HG03432 (cell line): ENCODE measurements at regions not wholly inside any gene's neighbourhood (a gene's known extent, or its start where the extent isn't known, plus 50 kb on each side); places are given as distances from the start of the nearest gene placed in this dataset.

Experiments
- ATAC-seq: cut with Tn5 transposase; IDR thresholded peaks from one replicate; pipeline ENCODE4 v1.9.1; 2021; ENCODE audit warnings: mild to moderate bottlenecking, moderate library complexity; ENCODE audit not compliant: unreplicated experiment

DNA sequence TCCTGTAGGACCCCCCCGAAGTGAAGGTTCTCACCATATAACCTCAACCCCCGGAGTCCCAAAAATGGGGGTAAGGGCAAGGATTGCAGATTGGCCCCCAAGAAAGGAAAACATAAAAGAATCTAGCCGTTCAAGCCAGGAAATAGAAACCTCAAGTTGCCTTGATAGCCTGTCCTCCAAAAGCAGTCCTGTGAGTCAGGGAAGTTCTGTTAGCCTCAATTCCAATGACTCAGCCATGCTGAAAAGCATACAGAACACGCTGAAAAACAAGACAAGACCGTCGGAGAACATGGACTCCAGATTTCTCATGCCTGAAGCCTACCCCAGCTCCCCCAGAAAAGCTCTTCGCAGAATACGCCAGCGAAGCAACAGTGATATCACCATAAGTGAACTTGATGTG, 344.2 kb upstream of the RGS6 start:
- ATAC-seq = no peak

DNA sequence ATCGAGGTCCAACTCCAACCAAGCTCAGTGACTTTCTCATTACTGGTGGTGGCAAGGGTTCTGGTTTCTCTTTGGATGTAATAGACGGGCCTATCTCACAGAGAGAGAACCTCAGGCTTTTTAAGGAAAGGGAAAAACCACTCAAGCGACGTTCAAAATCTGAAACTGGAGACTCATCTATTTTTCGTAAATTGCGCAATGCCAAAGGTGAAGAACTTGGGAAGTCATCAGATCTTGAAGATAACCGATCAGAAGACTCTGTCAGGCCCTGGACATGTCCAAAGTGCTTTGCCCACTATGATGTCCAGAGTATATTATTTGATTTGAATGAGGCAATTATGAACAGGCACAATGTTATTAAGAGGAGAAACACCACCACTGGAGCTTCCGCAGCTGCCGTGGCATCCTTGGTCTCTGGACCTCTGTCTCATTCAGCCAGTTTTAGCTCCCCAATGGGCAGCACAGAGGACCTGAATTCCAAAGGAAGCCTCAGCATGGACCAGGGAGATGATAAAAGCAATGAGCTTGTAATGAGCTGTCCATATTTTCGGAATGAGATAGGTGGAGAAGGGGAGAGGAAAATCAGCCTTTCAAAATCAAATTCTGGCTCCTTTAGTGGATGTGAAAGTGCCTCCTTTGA, 343.5 kb upstream of the RGS6 start:
- no peak for ATAC-seq

GRCh38 chr14:71589609-71590008, 342.6 kb upstream of the RGS6 start:
- ATAC-seq = no peak

GRCh38 chr14:71590131-71590530, 342.1 kb upstream of the RGS6 start:
- no peak for ATAC-seq

GRCh38 chr14:71591231-71591630, 341.0 kb upstream of the RGS6 start:
- no peak for ATAC-seq

DNA sequence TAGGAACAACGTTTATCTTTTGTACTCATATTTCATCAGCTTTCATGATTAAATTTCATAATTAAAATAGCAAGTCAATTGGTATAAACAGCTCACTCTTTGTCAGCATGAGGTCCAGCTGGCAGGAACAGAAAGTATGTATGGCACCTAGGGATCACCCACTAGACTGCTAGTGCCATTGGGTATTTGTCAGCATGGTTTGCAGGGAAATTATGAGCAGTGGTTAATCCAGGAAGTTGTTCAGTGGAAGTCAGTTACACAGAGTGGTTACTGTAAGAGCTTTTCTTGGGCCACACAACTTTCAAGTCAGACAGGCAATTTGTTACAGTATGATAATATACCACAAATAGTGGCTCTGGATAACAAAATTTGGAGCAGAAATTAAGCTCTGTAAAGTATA, 340.3 kb upstream of the RGS6 start:
- ATAC-seq = peak; percentile 55

DNA sequence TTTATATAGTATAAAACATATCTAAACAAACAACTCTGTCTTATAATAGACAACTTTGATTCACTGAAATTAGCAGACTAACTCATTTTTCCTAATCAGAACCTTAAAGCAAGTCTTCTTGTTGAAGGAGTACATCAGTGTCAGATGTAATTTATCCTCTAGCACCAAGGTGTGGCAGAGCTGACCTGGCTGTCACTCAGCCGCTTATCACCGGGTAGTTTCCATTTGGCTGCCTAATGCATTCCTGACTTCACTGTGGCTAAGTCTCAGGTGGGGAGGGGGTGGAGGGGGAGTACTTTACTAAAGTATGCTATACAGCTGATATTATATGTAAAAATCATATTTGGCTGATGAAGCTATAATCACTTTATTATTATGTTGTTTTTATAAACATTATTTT, 339.9 kb upstream of the RGS6 start:
- ATAC-seq = no peak

DNA sequence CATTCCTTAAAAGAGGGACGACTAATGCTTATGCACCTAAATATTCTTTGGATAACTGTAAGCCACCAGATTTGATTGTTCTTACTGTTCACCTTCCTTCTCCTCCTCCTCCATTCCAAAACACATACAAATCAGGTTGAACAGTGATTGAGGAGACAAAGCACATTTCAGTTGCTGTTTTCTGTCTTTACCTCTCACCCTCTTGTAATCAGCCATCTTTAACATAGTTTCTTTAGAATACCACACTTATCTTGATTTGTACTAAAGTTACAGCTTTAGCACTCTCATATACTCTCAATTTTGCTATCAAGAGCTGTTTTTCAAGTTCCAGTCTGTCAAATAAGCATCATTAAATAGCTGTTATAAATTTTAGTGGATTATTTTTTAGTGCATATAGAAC, 338.3 kb upstream of the RGS6 start:
- ATAC-seq = no peak

GRCh38 chr14:71594821-71595220, 337.4 kb upstream of the RGS6 start:
- ATAC-seq = no peak

- no peak for ATAC-seq
These were observed 336.8 kb upstream of the RGS6 start for GRCh38 chr14:71595441-71595840.

- peak; percentile 33 for ATAC-seq
These were observed 334.8 kb upstream of the RGS6 start for GRCh38 chr14:71597287-71597920.

DNA sequence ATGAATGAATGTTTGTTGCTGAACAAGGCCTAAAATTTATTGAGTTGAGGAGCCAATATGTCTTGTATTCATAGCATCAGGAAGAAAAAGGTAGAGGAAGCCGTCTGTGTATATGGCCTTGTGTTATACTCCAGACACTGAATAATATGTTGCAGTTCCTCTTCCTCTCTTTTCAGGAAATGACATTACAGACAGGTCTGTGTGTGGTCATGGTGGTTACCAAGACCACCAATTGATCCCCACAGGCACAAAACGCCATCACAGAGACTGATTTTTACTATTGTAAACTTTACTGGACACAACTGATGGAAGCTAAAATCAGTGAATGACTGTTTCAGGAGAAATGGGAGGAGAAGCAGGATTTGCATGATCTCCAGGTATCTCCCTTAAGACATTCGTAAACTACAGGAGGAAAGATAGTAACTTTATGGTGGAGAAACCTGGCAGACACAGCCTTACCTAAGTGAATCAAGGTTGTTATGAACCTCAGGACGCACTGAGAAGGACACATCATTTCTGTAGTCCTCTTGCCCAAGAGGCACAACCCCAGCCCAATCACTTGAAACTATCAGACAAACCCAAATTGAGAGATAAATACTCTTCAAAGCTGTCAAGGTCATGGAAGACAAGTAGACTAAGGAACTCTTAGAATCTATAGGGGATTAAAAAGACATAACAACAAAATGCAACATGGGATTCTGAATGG, 334.1 kb upstream of the RGS6 start:
- peak; percentile 68 for ATAC-seq

DNA sequence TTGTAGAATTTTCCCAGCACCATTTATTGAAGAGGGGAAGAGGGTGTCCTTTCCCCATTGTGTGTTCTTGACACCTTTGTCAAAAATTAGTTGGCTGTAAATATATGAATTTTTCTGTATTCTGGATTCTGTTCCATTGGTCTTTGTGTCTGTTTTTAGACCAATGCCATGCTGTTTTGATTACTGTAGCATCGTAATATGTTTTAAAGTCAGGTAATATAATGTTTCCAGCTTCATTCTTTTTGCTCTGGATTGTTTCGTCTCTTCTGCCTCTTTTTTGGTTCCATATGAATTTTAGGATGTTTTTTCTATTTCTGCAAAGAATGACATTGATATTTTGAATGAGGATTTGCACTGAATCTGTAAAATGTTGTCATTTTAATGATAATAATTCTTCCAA, 331.9 kb upstream of the RGS6 start:
- ATAC-seq = no peak

- ATAC-seq = no peak
These were observed 329.7 kb upstream of the RGS6 start for GRCh38 chr14:71602524-71602923.

- no peak for ATAC-seq
These were observed 328.0 kb upstream of the RGS6 start for GRCh38 chr14:71604231-71604630.

GRCh38 chr14:71606064-71606463, 326.2 kb upstream of the RGS6 start:
- no peak for ATAC-seq

DNA sequence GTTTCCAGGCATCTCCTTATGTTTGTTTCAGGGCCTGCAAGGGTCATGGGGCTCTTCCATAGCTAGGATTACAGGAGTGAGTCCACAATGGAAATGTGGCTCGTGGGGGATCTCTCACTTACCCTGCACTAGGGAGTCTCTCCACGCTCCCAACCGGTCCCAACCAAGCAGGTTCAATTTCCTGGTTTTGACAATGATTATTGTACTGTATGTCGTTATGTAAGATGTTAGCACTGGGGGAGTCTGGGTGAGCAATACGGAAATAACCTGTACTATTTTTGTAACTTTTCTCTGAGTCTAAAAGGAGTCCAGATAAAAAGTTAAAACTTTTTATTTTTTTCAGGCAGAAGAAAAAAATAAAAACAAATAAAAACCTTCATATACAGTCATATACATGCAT, 325.7 kb upstream of the RGS6 start:
- no peak for ATAC-seq

- no peak for ATAC-seq
These were observed 325.2 kb upstream of the RGS6 start for GRCh38 chr14:71607056-71607455.

- no peak for ATAC-seq
These were observed 322.1 kb upstream of the RGS6 start for GRCh38 chr14:71610149-71610548.

DNA sequence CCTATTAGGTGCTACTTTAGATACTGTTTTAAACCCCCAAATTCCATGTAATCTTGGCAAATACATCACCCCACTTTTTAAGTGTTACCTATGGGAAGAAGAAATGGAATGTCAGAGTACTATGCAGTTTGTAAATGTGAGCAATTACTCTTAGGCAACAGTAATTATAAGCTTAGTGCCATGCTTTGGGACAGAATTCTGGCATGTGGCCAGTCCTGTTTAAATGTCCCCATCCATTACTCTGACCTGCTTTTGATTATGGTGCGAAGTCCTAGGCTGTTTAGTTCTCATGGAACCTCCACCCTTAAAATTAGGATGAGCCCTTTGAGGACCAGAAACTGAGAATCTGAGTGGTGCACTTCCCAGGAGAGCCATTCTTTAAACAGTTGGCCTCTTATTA, 321.4 kb upstream of the RGS6 start:
- ATAC-seq = no peak

DNA sequence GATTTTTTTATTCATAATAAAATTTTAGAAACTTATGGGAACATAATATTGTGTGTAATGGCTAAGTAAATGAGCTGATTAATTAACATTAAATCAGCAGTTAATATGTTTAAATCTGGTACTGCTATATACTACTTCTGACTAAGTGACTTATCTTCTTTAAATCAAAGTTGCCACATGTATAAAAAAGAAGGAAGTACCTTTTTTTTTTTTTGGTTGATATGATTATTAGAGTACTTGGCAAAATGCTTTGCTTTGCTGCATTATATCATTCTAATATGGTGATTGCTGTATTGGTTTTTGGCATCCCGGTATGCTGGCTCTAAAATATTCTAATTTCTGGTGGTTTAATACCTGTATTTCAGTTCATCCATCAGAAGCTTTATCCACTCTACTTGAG, 319.1 kb upstream of the RGS6 start:
- no peak for ATAC-seq

DNA sequence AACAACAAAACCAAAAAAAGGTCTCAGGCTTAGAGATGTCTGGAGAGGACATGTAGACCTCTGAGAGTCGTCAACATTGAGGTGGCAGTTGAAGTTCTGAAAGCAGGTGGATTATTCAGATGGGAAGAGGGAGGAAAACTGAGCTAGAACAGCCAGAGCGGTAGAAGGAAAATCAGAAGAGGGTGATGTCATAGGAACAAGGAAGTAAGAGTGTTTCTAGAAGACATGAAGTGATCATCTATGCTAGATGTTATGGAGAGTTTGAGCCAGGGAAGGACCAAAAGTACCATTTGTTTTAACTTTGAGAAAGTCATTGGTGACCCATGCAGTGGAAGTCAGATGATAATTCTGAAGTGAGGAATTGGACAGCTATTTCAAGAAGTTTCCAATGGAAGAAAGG, 316.2 kb upstream of the RGS6 start:
- ATAC-seq = no peak
